Inflammatory macrophage treated with lipopolysaccharide for 4 hours (primary cell): ENCODE measurements at regions not wholly inside any gene's neighbourhood (a gene's known extent, or its start where the extent isn't known, plus 50 kb on each side); places are given as distances from the start of the nearest gene placed in this dataset.
"Not testable (repeated sequence)": the region's sequence is repeated elsewhere in the genome, so short reads cannot be mapped to it uniquely, and the experiment has no call there.

Experiments used
- DNase-seq: peaks from one replicate; pipeline ENCODE4 v3.0.0-alpha.2; 2020

- DNase-seq, result no peak
Observed at GRCh38 chr6:66048684-66049474, 341.9 kb upstream of the EYS start.

- no peak for DNase-seq
Observed at GRCh38 chr6:66032626-66033025, 325.6 kb upstream of the EYS start.

GRCh38 chr6:66029391-66029790 is 322.4 kb upstream of the EYS start:
- DNase-seq, result no peak

GRCh38 chr6:65999288-65999791 is 292.3 kb upstream of the EYS start:
- DNase-seq, result no peak

- no peak for DNase-seq
Observed at GRCh38 chr6:65998544-65998943, 291.5 kb upstream of the EYS start.

- no peak for DNase-seq
Observed at GRCh38 chr6:65997539-65997938, 290.5 kb upstream of the EYS start.

- DNase-seq, result no peak
Observed at GRCh38 chr6:65996096-65996495, 289.1 kb upstream of the EYS start.

GRCh38 chr6:65989676-65990075 is 282.6 kb upstream of the EYS start:
- no peak for DNase-seq

- no peak for DNase-seq
Observed at GRCh38 chr6:65988006-65988405, 281.0 kb upstream of the EYS start.

GRCh38 chr6:65984089-65984488 is 277.1 kb upstream of the EYS start:
- DNase-seq, result no peak

GRCh38 chr6:65979120-65979519 is 272.1 kb upstream of the EYS start:
- no peak for DNase-seq

GRCh38 chr6:65971252-65971651 is 264.2 kb upstream of the EYS start:
- DNase-seq, result not testable (repeated sequence)

- DNase-seq, result no peak
Observed at GRCh38 chr6:65964261-65964660, 257.2 kb upstream of the EYS start.

- no peak for DNase-seq
Observed at GRCh38 chr6:65955034-65955433, 248.0 kb upstream of the EYS start.

GRCh38 chr6:65948062-65948461 is 241.0 kb upstream of the EYS start:
- DNase-seq, result no peak

- no peak for DNase-seq
Observed at GRCh38 chr6:65943548-65943947, 236.5 kb upstream of the EYS start.

- DNase-seq, result no peak
Observed at GRCh38 chr6:65943051-65943450, 236.0 kb upstream of the EYS start.

GRCh38 chr6:65938000-65938399 is 231.0 kb upstream of the EYS start:
- no peak for DNase-seq

GRCh38 chr6:65935412-65935811 is 228.4 kb upstream of the EYS start:
- no peak for DNase-seq

- no peak for DNase-seq
Observed at GRCh38 chr6:65933390-65933789, 226.4 kb upstream of the EYS start.

GRCh38 chr6:65927141-65927540 is 220.1 kb upstream of the EYS start:
- DNase-seq, result no peak

- DNase-seq, result no peak
Observed at GRCh38 chr6:65924411-65924810, 217.4 kb upstream of the EYS start.

- DNase-seq, result no peak
Observed at GRCh38 chr6:65922049-65922448, 215.0 kb upstream of the EYS start.

GRCh38 chr6:65908065-65908464 is 201.0 kb upstream of the EYS start:
- no peak for DNase-seq

- no peak for DNase-seq
Observed at GRCh38 chr6:65903992-65904391, 197.0 kb upstream of the EYS start.
